Activated CD4-positive, alpha-beta T cell treated with anti-CD3 and anti-CD28 coated beads, Interleukin-2, amount 50 U/mL, for 1 hour (primary cell): ENCODE measurements at regions not wholly inside any gene's neighbourhood (a gene's known extent, or its start where the extent isn't known, plus 50 kb on each side); places are given as distances from the start of the nearest gene placed in this dataset.

Experiments used
- DNase-seq: peaks from one replicate; pipeline ENCODE4 v3.0.0-alpha.2; 2020

DNA sequence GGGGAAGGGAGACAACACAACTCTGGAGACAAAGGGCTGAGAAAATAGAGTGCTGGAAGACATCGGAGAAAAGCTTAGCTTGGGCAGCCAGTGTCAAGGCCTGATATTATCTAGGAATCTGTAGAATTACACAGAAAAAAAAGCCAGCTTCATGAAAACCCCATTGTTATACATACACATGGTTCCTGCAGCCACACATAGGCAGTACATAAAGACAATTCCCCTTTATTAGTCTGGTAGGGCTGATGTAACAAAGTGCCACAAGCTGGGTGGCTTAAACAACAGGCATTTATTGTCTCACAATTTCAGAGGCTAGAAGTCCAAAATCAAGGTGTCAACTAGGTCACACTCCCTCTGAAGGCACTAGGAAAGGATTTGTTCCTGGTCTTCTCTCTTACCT, 503.5 kb downstream of the MID1IP1 start:
- DNase-seq: no peak

DNA sequence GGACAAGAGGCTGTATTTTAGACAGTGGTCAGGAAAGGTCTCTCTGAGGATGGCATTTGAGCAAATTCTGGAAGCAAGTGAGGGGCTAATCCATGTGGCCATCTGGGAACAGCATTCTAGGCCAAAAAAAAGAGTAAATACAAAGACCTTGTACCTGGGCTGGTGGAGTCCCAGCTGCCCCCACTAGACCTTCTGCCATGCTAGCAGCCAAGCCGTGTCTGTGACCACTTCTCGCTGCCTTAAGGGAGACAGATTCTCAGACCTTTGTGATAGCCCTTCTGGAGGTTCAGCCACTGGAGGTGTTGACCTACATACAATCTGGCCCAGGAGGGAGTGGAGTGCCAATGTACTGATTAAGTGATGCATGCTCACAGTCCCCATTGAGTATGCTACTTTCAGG, 506.2 kb downstream of the MID1IP1 start:
- no peak for DNase-seq

DNA sequence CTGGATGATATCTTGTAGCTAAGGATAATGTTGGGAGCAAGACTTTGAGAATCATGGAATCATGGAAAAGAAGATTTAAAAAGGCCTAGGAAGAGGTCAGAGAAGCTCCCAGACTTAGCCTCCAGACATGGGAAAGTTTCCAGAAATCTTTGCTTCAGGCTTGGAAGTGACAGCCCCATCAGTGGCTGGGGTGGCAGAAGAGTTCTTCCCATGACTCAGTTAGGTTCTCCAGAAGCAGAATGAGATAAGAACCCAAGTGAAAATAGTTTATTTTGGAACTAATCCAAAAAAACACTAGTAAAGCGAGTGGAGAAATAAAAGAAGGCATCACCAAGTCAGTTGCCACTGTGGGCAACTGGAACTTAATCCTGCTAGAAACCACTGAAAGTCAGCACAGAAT, 506.9 kb downstream of the MID1IP1 start:
- no peak for DNase-seq

DNA sequence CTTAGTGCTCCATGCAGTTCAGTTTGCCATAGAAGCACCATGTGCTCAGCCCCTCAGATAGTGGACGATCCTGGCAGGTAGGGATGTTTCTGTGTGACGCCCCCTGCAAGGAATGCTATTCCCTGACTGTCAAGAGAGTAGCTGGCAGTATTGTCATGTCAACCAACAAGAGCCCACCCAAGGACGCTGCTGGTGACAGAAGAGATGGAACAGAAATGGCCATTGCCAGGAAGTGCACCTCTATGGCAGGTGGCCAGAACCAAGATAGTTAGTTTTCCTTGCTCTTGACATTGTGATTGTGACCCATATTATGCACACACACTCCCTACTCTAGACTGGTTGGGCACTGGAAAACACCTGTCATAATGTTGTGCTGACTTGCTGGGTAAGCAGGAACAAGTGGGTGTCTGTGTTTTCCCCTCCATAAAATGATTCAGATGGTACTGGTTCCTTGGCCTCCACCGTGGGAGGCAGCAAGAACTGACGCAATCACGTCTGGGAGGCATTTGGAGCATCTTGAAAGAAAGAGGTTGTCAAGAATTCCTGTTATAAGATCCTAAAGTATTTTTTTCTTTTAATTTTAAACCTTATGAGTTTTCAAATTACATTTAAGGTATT, 507.9 kb downstream of the MID1IP1 start:
- peak; percentile 43 for DNase-seq

DNA sequence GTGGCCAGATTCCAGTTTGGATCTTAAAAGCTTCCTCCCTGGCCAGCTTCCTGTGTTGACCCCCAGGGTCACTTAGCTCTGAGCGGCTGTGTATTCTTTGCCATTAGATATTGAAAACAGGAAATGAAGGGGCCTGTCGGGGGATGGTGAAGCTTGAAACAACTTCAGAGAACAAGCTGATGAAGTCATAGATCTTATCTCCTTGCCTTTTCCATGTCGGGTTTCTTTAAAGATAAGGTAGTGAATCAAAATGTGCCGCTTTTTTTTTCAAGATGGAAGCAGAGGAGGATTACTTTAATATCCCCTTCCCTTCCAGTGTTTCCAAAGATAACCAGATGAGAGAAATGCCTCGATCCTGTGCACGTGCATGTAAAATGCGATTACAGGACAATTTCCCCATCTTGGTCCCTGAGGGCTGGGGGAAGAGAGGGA, 508.5 kb downstream of the MID1IP1 start:
- DNase-seq: peak; percentile 47

DNA sequence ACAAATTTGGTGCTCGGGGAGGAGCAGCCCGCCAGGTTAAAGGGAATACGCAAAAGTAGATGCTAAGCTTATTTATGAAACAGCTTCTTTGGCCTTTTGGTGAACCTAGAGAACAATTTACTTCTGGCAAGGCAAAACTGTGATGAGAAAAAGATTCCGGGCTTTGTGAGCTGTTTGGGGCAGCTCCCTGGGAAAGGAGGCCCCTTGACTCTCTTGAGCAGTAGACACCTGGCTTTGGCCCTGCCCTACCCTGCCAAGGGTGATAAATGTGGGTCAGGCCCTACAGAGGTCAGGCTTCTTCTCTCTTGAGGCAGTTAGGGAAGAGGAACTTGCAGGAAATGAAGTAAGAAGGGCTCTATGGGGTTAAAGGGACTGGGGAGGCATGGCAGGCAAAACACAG, 509.6 kb downstream of the MID1IP1 start:
- no peak for DNase-seq

DNA sequence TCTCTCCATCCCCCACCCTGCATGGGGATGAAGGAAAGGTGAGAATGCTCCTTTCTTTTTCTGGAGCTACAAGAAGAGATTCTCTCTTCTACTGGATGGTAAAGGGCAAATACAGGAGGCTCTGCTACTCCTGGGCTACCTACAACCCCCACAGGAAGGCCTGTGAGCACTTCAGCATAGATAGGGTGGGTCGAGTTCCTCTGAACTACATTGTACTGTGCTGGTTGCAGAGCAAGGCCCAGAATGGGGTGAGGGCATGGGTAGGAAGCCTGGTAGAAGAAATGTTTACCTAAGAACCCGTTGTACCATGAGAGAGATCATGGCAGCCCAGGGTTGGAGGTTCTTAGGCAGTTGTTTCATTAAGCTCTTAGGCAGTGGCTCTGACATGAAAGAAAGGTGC, 510.4 kb downstream of the MID1IP1 start:
- DNase-seq: no peak

DNA sequence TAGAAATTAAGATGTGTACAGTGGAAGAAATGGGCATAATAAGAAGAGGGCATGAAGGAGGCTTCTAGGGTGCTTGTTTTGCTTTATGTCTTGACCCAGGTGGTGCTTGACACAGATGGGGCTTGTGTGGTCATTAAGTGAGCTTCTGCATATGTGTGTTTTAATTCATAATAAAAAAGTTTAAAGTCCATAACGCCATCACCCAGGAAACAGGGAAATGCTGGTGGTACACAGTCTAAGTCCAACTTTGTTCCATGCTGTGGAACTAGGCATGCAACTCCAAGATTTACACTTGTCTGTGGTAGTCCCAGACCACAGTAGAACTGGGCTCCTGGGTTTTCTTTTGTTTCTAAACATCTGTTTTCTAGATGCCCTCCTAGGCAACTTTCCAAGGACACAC, 511.9 kb downstream of the MID1IP1 start:
- DNase-seq: no peak

DNA sequence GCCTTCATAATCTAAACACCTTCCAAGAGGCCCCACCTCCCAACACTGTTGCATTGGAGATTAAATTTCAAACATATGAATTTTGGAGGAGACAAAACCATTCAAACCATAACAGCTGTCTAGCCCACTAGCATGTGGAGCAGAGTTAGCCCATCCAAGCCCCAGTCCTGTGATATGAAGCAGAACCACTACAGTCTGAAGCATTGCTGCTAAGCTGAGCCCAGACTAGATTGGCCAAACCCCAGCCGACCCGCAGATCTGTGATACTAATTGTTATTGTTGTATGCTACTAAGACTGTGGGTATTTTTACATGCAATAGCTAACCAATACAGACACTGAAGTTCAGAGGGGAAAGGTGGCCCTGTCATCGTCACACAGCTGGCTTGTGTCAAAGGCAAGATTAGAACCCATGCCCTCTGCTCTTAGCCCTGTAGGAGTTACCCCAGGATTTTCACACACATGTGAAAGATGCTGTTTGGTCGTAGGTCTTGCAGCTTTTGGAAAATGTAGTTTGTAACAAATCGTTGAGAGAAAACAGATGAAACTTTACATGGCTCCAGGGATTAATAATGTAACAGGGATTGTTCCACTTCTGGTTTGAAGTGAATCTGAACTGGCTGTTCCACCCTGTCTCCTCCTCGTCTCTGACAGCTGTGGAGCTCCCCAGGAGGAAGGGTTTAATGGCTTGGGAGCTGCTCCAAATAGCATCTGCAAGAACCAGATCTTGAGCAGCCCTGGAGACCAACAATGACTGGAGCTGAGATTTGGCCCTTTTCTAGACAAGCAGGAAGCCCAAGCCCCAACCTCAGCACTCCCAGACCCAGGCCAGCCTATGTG, 517.5 kb downstream of the MID1IP1 start:
- DNase-seq: no peak

DNA sequence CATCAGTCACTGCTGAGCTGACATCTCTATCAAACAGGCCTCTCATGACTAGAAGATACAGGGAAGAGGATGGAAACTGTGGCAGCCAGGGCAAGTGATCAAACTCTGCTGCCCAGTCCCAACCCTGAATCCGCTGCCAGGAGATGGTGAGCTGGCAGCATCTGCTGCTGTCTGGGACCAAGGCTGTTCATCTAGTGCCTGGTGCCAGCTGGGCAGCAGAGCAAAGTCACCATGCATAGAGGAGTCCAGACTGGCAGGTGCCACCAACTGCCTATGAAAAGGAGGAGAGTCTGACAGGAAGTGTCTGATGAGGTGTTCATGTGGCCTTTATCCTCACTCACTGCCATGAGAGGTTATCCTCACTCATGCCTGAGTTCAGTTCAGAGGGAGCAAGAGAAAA, 518.9 kb downstream of the MID1IP1 start:
- DNase-seq: no peak

DNA sequence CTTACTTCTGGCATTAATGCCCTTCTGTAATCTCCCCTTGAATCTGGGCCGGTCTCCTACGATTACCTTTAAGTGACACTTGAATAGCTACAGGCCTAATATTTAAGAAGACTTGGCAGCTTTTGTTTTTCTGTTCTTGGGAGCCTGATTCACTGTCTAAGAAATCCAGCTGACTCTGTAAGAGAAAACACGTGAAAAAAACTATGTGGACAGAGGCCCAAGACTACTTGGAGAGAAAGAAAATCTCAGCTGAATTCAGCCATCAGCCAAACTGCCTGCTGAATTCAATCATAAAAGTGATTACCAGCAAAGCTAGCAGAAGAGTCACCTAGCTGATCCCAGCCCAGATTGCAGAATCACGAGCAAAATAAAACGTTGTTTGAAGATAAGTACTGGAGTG, 521.2 kb downstream of the MID1IP1 start:
- no peak for DNase-seq

DNA sequence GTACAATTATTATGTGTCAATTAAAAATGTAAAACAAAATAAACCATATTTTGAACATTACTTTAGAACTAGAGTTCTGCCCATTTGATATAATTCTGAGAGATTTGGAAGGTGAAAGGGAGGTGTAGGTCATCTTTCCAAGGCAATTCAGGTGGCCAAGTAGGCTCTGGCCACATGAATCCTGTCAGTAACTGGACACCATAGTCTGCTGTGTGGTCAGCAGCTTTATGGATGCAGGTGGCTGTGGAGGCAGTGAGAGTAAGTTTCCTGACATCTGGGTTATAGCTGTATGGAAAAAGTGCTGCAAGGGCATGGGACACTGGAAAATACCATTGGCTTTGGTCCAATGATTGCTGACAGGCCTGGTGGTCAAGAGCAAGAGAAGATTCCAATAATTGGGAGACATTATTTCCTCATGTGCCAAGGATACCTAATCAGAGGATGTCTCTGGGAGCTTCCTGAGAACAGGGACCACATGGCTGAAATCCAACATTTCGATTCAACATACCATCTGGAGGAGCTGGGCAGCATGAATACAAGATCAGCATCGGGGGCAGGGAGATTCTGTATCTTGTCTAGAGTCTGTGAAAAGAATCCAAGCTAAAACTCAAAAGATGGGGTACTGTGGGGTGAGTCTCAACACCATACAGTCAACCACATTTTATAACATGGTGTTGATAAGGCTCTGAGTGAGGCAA, 523.1 kb downstream of the MID1IP1 start:
- no peak for DNase-seq

DNA sequence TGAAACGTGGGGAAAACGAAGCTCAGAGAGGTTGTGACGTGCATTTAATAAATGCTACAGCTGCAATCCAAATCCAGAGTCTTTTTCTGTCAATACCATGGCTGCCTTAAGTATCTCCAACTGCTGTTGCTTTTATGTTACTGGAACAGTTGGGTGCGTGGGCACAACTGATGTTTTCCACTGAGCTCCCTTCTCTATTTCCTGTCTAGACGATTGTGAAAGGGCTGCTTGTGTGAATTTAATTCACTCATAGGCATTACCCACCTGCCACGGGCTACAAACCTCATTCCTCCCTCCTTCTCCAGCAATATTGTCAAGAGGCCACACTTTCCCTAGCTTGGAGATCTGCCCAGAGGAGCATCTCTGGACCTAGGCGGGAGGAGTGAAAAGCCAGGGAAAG, 526.0 kb downstream of the MID1IP1 start:
- peak; percentile 32 for DNase-seq

DNA sequence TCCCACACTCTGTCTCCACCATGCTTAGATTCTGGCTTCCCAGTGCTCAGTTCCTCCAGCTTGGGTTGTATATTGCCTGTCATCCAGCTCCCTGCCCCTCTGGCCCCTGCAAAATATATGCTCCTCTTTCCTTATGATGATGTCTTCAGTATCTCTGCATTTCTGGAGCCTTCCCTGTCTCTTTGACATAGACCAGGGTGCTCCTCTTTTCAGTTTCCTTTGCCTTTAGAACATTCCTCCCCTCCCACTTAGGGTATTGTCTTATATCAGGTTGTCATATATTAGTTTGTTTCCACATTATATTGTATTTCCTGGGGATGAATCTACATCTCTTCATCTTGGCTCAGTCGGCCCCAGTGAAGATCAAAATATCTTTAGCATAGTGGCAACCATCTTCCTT, 526.4 kb downstream of the MID1IP1 start:
- DNase-seq: no peak

DNA sequence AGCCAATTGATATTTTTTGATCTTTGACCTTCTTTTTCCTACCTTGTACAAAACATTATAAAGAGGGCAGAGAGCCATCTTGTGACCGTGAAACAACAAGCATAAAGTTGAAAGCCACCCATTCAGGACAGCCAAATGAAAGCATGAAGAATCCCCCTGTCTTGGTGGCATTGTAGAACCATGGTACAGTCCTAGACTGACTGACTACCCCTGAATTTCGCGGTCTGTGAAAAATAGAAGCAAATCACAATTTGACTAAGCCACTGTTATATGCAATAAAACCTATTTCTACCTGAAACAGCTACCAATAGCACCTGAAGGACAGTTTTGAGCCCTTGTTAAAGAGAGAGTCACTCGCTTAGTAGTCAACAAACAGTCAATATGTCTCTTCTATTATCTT, 527.4 kb downstream of the MID1IP1 start:
- no peak for DNase-seq

DNA sequence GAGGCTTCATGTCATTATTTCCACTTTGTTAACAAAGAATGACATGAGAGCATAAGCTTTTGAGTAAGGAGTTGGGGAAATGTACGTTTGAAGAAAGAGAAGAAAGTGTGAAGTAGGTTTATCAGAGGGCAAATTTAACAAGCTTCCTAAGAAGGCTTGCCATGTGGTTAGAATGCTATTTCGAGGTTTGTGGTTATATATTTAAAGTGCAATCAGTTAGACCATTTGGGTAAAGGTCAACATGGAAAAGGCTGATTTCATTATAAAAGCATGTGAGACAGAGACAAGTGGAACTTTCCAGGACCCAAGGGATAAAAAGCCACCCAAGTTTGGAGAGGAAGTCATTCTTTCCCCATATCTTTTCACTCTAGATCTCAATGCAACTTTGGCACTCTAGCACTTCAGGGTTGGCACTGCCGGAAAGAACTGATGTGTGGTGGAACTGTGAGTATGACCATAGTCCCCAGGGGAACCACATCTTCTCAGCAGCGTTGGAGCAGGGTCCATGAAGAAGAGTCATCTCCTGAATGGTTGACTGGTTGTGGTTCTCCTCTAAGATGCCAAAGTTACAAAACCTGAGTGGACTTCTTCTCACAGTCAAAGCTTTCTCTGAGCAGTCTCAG, 529.9 kb downstream of the MID1IP1 start:
- no peak for DNase-seq

DNA sequence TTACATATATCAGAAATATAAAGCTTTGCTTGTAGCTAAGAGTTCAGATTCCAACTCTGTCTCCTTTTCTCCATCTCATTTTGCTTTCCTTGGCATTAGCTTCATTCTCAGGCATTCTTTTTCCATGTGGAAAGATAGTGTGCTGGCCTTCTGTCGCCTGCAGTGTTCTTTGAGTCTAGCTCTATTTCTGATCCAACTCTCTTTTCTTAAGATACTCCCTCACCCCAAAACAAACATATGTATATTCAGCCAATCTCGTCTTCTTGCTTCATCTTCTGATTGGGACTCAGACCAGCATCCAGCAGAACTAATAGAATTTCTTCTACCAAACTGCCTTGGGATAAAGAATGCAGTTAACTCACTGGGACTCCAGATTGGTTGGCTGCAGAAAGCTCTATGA, 532.2 kb downstream of the MID1IP1 start:
- DNase-seq: no peak

DNA sequence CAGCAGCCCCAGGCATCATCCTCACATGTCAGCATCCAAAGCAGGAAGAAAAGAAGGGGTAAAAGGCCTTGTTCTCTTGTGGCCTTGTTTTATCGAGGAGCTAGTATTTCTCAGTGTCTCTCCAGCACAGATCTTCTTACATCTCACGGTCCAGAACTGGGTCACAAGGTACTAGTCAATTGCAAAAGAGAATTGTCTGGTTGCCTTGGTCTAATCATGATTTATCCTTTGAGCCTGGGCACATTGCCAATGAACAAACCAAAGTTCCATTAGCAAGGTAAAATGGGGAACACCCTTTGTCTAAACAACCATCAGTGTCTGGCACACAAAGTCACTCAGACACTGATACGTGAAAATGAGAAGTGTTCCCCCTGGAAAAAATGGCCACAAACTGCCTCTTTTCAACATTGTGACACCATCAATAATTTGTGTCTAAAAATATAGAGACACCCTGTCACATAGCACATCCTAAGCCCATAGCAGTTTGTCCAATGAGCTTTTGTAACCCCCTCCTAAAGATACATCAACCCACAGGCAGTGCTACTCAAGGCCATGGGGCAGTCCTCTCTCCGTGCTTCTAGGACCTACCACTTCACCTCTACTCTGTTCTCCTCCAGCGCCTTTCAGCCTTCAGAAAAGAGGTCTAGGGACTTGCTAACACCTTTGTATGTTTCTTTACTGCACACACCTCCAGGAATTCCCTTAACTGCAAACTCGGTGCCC, 534.4 kb downstream of the MID1IP1 start:
- DNase-seq: no peak

DNA sequence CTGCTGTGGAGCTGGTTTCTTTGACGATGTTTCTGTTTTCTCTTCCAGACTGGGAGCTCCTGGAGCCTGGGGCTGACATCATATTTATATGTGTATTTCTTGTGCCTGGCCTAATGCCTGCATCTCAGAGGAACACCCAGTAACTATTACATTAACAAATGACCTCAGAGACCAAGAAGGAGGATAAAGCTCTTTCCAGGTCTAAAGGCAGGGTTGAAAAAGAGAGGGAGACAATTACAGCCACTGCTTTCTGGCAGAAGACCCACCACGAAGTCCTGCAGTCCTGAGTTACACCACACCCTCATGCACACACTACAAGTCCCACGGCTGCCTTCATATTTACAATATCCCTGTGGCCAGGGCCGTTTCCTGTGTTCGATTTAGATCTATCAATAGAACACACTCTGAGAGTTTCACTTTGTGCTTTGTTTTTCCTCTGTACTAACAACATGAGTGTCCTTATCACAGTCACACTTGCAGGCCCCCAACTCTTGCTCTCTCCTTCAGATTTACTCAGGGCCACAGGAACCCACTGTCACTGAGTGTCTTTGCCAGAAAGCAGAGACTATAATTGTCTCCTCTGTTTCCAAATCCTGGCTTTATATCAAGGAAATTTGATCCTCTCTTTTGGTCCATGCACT, 535.5 kb downstream of the MID1IP1 start:
- DNase-seq: no peak

DNA sequence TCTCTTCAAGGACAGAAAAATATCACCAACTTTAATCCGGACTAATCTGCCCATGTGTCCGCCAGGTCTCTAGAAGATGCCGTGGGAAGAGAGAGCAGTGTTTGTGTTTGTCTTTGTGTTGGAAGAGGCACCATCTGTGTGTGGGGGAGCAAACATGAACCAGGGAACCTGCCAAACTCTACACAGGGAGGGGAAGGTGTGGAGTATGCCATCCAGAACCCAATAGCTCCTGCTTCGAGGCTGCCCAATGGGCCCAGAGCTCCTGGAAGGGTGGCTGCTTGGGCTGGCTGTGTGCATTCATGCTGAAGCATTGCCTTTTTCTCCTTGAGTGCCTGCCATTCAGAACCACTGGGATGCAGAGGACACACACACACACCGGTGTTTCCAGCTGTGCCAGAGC, 536.2 kb downstream of the MID1IP1 start:
- no peak for DNase-seq

DNA sequence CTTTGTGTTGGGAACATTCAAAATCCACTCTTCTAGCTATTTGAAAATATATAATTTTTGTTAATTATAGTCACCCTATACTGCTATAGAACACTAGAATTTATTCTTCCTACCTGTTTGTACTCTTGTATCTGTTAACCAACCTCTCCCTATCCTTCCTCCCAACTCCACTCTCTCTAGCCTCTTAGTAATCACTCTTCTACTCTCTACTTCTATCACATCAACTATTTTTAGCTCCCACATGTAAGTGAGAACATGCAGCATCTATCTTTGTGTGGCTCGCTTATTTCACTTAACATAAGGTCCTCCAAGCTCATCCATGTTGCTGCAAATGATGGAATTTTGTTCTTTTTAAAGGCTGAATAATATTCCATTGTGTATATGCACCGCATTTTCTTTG, 537.3 kb downstream of the MID1IP1 start:
- no peak for DNase-seq

DNA sequence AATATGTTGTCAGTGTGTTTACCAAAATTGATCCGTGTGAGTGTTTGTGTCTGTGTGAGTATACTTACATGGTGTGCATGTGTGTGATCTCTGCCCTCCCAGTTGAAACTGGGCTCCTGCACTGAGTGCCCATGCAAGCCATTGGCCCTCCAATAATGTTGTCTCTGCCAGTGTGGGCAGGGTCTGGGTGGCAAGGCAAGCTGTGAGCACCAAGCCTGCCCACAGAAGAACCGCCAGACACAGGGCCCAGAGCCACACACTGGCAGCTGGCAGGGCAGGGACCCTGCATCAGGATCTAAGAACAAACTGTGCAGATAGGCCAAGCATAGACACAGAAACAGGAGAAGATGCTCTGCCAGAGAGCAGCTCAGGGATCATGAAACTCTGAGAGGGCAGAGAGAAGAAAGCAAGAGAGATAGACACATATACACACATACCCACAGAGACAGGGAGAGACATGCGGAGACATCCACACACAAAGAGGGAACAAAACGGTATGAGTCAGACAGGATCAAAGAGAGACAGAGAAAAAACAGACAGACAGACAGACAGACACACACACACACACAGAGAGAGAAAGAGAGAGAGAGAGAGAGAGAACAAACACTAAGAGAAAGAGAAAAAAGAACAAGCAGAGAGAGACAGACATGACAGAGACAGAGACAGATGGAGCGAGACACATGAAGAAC, 555.0 kb downstream of the MID1IP1 start:
- DNase-seq: no peak
